HEK293 (cell line): ENCODE measurements at regions not wholly inside any gene's neighbourhood (a gene's known extent, or its start where the extent isn't known, plus 50 kb on each side); places are given as distances from the start of the nearest gene placed in this dataset.

Experiments
- CTCF ChIA-PET: fragments of 350-600 bp; formaldehyde crosslinking; extraction: SDS; loops from one replicate; lab custom pipeline; 2021; ENCODE audit warnings: antibody characterized with exemption; lab: Yijun Ruan, JAX
- POLR2A ChIA-PET: fragments of 300-600 bp; formaldehyde crosslinking; extraction: SDS; loops from one replicate; lab custom pipeline; 2020; ENCODE audit warnings: antibody characterized with exemption, inconsistent platforms; lab: Yijun Ruan, JAX
- H3K27ac ChIP-seq: fragments of 200-500 bp; sonication (Bioruptor generic); 2 replicates; pipeline ENCODE4 v1.5.1; 2014; ENCODE audit warnings: low read depth, low read length, control low read depth, inconsistent platforms; ENCODE audit errors: extremely low read depth
- H3K36me3 ChIP-seq, 2 experiments: fragments of 200-500 bp in 1 of 2; sonication (Bioruptor generic) in 1 of 2; 1 replicate in 1 of 2; 2 replicates in 1 of 2; pipeline ENCODE4 v1.5.1; 2014 to 2017; ENCODE audit warnings: inconsistent platforms in 2 of 2, low read length in 2 of 2; ENCODE audit not compliant: control insufficient read depth in 2 of 2, insufficient read depth in 1 of 2
- H3K4me1 ChIP-seq: fragments of 200-500 bp; sonication (Bioruptor generic); 2 replicates; pipeline ENCODE4 v1.5.1; 2014; ENCODE audit warnings: mild to moderate bottlenecking, low read length, inconsistent platforms; ENCODE audit not compliant: control insufficient read depth, insufficient read depth
- H3K4me3 ChIP-seq: 2 replicates; pipeline ENCODE4 v1.5.1; 2011; ENCODE audit warnings: low read depth, mild to moderate bottlenecking, control low read depth, low read length, moderate library complexity
- H3K9me3 ChIP-seq: fragments of 200-500 bp; sonication (Bioruptor generic); 2 replicates; pipeline ENCODE4 v1.5.1; 2014; ENCODE audit warnings: low read depth, low read length, inconsistent platforms; ENCODE audit not compliant: control insufficient read depth, insufficient read depth
- BCL11A ChIP-seq: fragments of 450-650 bp; formaldehyde crosslinking; IDR thresholded peaks from 2 replicates; pipeline ENCODE4 v1.5.1; 2016; ENCODE audit warnings: low read depth, missing biosample characterization, missing genetic modification characterization
- MEIS1 ChIP-seq: sonication (generic); formaldehyde crosslinking; IDR thresholded peaks from 2 replicates; pipeline ENCODE4 v1.8.1; 2022; ENCODE audit warnings: missing genetic modification reagents, mild to moderate bottlenecking, borderline replicate concordance
- ZBTB17 ChIP-seq: fragments of 450-650 bp; formaldehyde crosslinking; IDR thresholded peaks from 2 replicates; pipeline ENCODE4 v1.5.1; 2016; ENCODE audit warnings: missing biosample characterization, missing genetic modification characterization
- ZBTB8A ChIP-seq: fragments of 450-650 bp; formaldehyde crosslinking; IDR thresholded peaks from 2 replicates; pipeline ENCODE4 v1.5.1; 2016; ENCODE audit warnings: missing biosample characterization, missing genetic modification characterization
- ZNF146 ChIP-seq: fragments of 450-650 bp; formaldehyde crosslinking; IDR thresholded peaks from 2 replicates; pipeline ENCODE4 v1.5.1; 2016; ENCODE audit warnings: missing biosample characterization, missing genetic modification characterization
- ZNF157 ChIP-seq: fragments of 450-650 bp; formaldehyde crosslinking; IDR thresholded peaks from 2 replicates; pipeline ENCODE4 v1.5.1; 2016; ENCODE audit warnings: missing biosample characterization, missing genetic modification characterization
- ZNF16 ChIP-seq: fragments of 450-650 bp; formaldehyde crosslinking; IDR thresholded peaks from 2 replicates; pipeline ENCODE4 v1.5.1; 2016; ENCODE audit warnings: low read depth, missing biosample characterization, missing genetic modification characterization
- ZNF324 ChIP-seq: fragments of 450-650 bp; formaldehyde crosslinking; IDR thresholded peaks from 2 replicates; pipeline ENCODE4 v1.5.1; 2016; ENCODE audit warnings: missing biosample characterization, missing genetic modification characterization
- ZNF404 ChIP-seq: fragments of 450-650 bp; formaldehyde crosslinking; IDR thresholded peaks from 2 replicates; pipeline ENCODE4 v1.5.1; 2017; ENCODE audit warnings: missing biosample characterization, missing genetic modification characterization
- ZNF518A ChIP-seq: fragments of 450-650 bp; formaldehyde crosslinking; conservative IDR thresholded peaks from 2 replicates; pipeline ENCODE4 v1.5.1; 2016; ENCODE audit warnings: low read depth, missing biosample characterization, missing genetic modification characterization
- ZNF571 ChIP-seq: fragments of 450-650 bp; formaldehyde crosslinking; IDR thresholded peaks from 2 replicates; pipeline ENCODE4 v1.5.0; 2017; ENCODE audit warnings: missing biosample characterization, missing genetic modification characterization
- ZNF692 ChIP-seq: fragments of 450-650 bp; formaldehyde crosslinking; IDR thresholded peaks from 2 replicates; pipeline ENCODE4 v1.5.1; 2016; ENCODE audit warnings: missing biosample characterization, missing genetic modification characterization
- ZNF707 ChIP-seq: fragments of 450-650 bp; formaldehyde crosslinking; IDR thresholded peaks from 2 replicates; pipeline ENCODE4 v1.5.1; 2016; ENCODE audit warnings: missing biosample characterization, missing genetic modification characterization
- TF ChIP-seq, protein P1 (sequence below): fragments of 450-650 bp; formaldehyde crosslinking; IDR thresholded peaks from 2 replicates; pipeline ENCODE4 v1.5.1; 2016; ENCODE audit warnings: missing biosample characterization, missing genetic modification characterization, borderline replicate concordance

DNA sequence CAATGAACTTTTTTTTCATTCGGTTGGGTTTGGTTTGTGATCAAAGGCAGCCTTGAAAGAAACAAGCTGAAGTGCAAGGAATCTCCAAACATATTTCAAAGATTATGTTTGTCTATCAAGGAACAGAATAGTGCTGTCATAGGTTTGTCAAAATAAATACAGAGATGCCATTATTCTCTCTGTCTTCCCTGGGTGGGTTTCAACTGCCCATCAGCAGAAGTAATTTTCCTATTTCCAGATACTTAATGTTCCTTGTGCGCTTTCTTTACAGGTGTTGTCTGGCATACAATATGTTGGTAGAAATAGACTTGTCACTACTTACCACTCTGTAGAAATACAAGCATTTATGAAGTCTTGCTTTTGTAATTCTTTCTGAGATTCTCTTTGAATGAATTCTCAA, 294.9 kb downstream of the PDHA2 start (continued):
- TF ChIP-seq, protein P1, sequence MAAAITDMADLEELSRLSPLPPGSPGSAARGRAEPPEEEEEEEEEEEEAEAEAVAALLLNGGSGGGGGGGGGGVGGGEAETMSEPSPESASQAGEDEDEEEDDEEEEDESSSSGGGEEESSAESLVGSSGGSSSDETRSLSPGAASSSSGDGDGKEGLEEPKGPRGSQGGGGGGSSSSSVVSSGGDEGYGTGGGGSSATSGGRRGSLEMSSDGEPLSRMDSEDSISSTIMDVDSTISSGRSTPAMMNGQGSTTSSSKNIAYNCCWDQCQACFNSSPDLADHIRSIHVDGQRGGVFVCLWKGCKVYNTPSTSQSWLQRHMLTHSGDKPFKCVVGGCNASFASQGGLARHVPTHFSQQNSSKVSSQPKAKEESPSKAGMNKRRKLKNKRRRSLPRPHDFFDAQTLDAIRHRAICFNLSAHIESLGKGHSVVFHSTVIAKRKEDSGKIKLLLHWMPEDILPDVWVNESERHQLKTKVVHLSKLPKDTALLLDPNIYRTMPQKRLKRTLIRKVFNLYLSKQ (tag by site-specific recombination) = no peak
- no peak for TF ChIP-seq ZNF16

DNA sequence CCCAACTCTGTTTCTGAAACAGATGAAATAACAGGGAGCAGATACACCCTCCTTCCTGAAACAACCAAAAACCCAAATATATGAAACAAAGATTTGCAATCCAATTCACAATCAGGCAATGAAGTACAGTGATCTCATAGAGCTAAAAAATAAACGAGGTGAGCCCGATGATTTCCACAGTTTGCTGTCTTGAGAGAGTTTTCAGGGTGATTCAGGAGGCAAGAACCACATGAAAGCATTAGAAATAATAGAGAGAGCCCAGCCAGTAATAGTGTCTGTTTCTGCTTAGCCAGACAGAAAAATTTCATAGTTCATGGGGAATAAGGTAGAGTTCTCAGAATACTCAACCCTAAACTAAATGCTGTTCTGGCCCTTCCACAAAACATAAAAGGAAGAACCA, 296.2 kb downstream of the PDHA2 start:
- CTCF ChIA-PET = no interaction called here

More for the DNA sequence above, 296.2 kb downstream of the PDHA2 start:
- H3K9me3 ChIP-seq = no peaks in the 10 kb centered on the region
- TF ChIP-seq ZNF707 (tag by site-specific recombination) = no peak
- TF ChIP-seq ZNF692 (tag by site-specific recombination) = no peak
- TF ChIP-seq MEIS1 = no peak
- no peak for TF ChIP-seq ZBTB8A (tag by site-specific recombination)
- TF ChIP-seq ZNF404 = no peak
- TF ChIP-seq ZNF146 = no peak
- no peak for TF ChIP-seq ZNF571 (tag by site-specific recombination)
- no peak for TF ChIP-seq ZBTB17 (tag by site-specific recombination)
- no peak for TF ChIP-seq ZNF518A
- no peak for TF ChIP-seq BCL11A (tag by site-specific recombination)
- TF ChIP-seq ZNF324 = no peak
- TF ChIP-seq ZNF157 (tag by site-specific recombination) = no peak
- no peaks in the 10 kb centered on the region for H3K4me1 ChIP-seq
- no peak overlapping the region for H3K4me3 ChIP-seq
- POLR2A ChIA-PET = no interaction called here
- H3K36me3 ChIP-seq = no peaks in the 10 kb centered on the region
- no peak overlapping the region for H3K27ac ChIP-seq
